WTC11 (cell line): ENCODE measurements at regions not wholly inside any gene's neighbourhood (a gene's known extent, or its start where the extent isn't known, plus 50 kb on each side); places are given as distances from the start of the nearest gene placed in this dataset.

Experiments used
- ATAC-seq: fragments of 200-7000 bp; cut with Tn5 transposase; 2 replicates; pipeline ENCODE4 v1.10.0; 2021; ENCODE audit warnings: mild to moderate bottlenecking, moderate library complexity
- CTCF ChIA-PET: fragments of 300-600 bp; sonication (Branson Sonifier 250); formaldehyde crosslinking; loops from one replicate; lab custom pipeline; 2021; ENCODE audit warnings: antibody characterized with exemption; lab: Charles Lee
- POLR2A ChIA-PET: fragments of 350-600 bp; sonication (Branson Sonifier 250); formaldehyde crosslinking; loops from one replicate; lab custom pipeline; 2021; ENCODE audit warnings: antibody characterized with exemption; lab: Charles Lee
- DNase-seq: peaks from one replicate; pipeline ENCODE4 v3.0.0; 2021; ENCODE audit warnings: low spot score
- H3K27ac Mint-ChIP-seq: 2 replicates; pipeline ENCODE4 v1.8.0; 2021; ENCODE audit warnings: mixed read lengths
- H3K27me3 Mint-ChIP-seq: 2 replicates; pipeline ENCODE4 v1.8.0; 2021; ENCODE audit warnings: low read depth, mild to moderate bottlenecking, moderate library complexity, mixed read lengths
- H3K36me3 Mint-ChIP-seq: 2 replicates; pipeline ENCODE4 v1.8.0; 2021; ENCODE audit warnings: mixed read lengths
- H3K4me1 Mint-ChIP-seq: 2 replicates; pipeline ENCODE4 v1.8.0; 2022; ENCODE audit warnings: mixed read lengths
- H3K4me3 Mint-ChIP-seq: 2 replicates; pipeline ENCODE4 v1.8.0; 2021; ENCODE audit warnings: mild to moderate bottlenecking, moderate library complexity, mixed read lengths
- H3K9me3 Mint-ChIP-seq: 2 replicates; pipeline ENCODE4 v1.8.0; 2021; ENCODE audit warnings: mixed read lengths
- CBFB ChIP-seq: sonication (generic); formaldehyde crosslinking; IDR thresholded peaks from 2 replicates; pipeline ENCODE4 v1.8.1; 2022; ENCODE audit warnings: mild to moderate bottlenecking, low read depth, missing genetic modification reagents
- CREM ChIP-seq: sonication (generic); formaldehyde crosslinking; IDR thresholded peaks from 2 replicates; pipeline ENCODE4 v1.8.1; 2022; ENCODE audit warnings: mild to moderate bottlenecking, missing genetic modification reagents, moderate library complexity
- EMX1 ChIP-seq: fragments of 250-450 bp; sonication (Bioruptor Pico); IDR thresholded peaks from 2 replicates; pipeline ENCODE4 v1.8.0; 2021; ENCODE audit warnings: mild to moderate bottlenecking
- FOXK1 ChIP-seq: sonication (generic); formaldehyde crosslinking; IDR thresholded peaks from 2 replicates; pipeline ENCODE4 v1.8.0; 2022; ENCODE audit warnings: mild to moderate bottlenecking, moderate library complexity, missing genetic modification reagents
- GTF2I ChIP-seq: fragments of 250-450 bp; sonication (Bioruptor Pico); conservative IDR thresholded peaks from 2 replicates; pipeline ENCODE4 v1.4.0; 2021; ENCODE audit warnings: mild to moderate bottlenecking
- IRF2 ChIP-seq: sonication (generic); formaldehyde crosslinking; IDR thresholded peaks from 2 replicates; pipeline ENCODE4 v1.8.0; 2022; ENCODE audit warnings: low read depth, missing genetic modification reagents, borderline replicate concordance
- NFATC4 ChIP-seq: fragments of 250-450 bp; sonication (Bioruptor Pico); IDR thresholded peaks from 2 replicates; pipeline ENCODE4 v1.9.0; 2021; ENCODE audit warnings: mild to moderate bottlenecking
- RORB ChIP-seq: fragments of 250-450 bp; sonication (Bioruptor Pico); IDR thresholded peaks from 2 replicates; pipeline ENCODE4 v1.9.0; 2021; ENCODE audit warnings: mild to moderate bottlenecking
- SMAD3 ChIP-seq: sonication (generic); formaldehyde crosslinking; IDR thresholded peaks from 2 replicates; pipeline ENCODE4 v1.8.0; 2022; ENCODE audit warnings: missing genetic modification reagents, mild to moderate bottlenecking, borderline replicate concordance
- SP1 ChIP-seq: sonication (generic); formaldehyde crosslinking; conservative IDR thresholded peaks from 2 replicates; pipeline ENCODE4 v1.8.1; 2022; ENCODE audit warnings: missing genetic modification reagents
- TP53 ChIP-seq: sonication (generic); formaldehyde crosslinking; IDR thresholded peaks from 2 replicates; pipeline ENCODE4 v1.8.1; 2023; ENCODE audit warnings: mild to moderate bottlenecking, missing genetic modification reagents
- ZNF121 ChIP-seq: sonication (generic); formaldehyde crosslinking; IDR thresholded peaks from 2 replicates; pipeline ENCODE4 v1.8.0; 2023; ENCODE audit warnings: missing genetic modification reagents
- ZNF138 ChIP-seq: sonication (generic); formaldehyde crosslinking; conservative IDR thresholded peaks from 2 replicates; pipeline ENCODE4 v1.8.1; 2022; ENCODE audit warnings: mild to moderate bottlenecking, moderate library complexity, missing genetic modification reagents
- ZNF263 ChIP-seq: sonication (generic); formaldehyde crosslinking; IDR thresholded peaks from 2 replicates; pipeline ENCODE4 v1.8.1; 2022; ENCODE audit warnings: low read depth, mild to moderate bottlenecking, moderate library complexity, missing genetic modification reagents
- ZNF423 ChIP-seq: fragments of 250-450 bp; sonication (Bioruptor Pico); IDR thresholded peaks from 2 replicates; pipeline ENCODE4 v2.1.2; 2022; ENCODE audit warnings: mild to moderate bottlenecking, moderate library complexity
- TF ChIP-seq, protein P1 (sequence below): fragments of 250-450 bp; sonication (Bioruptor Pico); conservative IDR thresholded peaks from 2 replicates; pipeline ENCODE4 v1.9.0; 2021; ENCODE audit warnings: mild to moderate bottlenecking
- TF ChIP-seq, protein P2 (sequence below): sonication (generic); formaldehyde crosslinking; IDR thresholded peaks from 2 replicates; pipeline ENCODE4 v1.8.0; 2022; ENCODE audit warnings: mild to moderate bottlenecking, missing genetic modification reagents
- TF ChIP-seq, protein P3 (sequence below): fragments of 250-450 bp; sonication (Bioruptor Pico); IDR thresholded peaks from 2 replicates; pipeline ENCODE4 v2.1.2; 2022; ENCODE audit warnings: mild to moderate bottlenecking, moderate library complexity
- TF ChIP-seq, protein P4 (sequence below): sonication (generic); formaldehyde crosslinking; IDR thresholded peaks from 2 replicates; pipeline ENCODE4 v1.8.0; 2023; ENCODE audit warnings: mild to moderate bottlenecking, missing genetic modification reagents
- TF ChIP-seq, protein P5 (sequence below): sonication (generic); formaldehyde crosslinking; IDR thresholded peaks from 2 replicates; pipeline ENCODE4 v1.8.0; 2022; ENCODE audit warnings: mild to moderate bottlenecking, missing genetic modification reagents
- TF ChIP-seq, protein P6 (sequence below): fragments of 250-450 bp; sonication (Bioruptor Pico); IDR thresholded peaks from 2 replicates; pipeline ENCODE4 v1.9.0; 2021; ENCODE audit warnings: mild to moderate bottlenecking
- TF ChIP-seq, protein P7 (sequence below): sonication (generic); formaldehyde crosslinking; IDR thresholded peaks from 2 replicates; pipeline ENCODE4 v1.8.0; 2022; ENCODE audit warnings: mild to moderate bottlenecking, missing genetic modification reagents
- TF ChIP-seq, protein P8 (sequence below): sonication (generic); formaldehyde crosslinking; IDR thresholded peaks from 2 replicates; pipeline ENCODE4 v1.8.1; 2023; ENCODE audit warnings: mild to moderate bottlenecking, missing genetic modification reagents
- TF ChIP-seq, protein P9 (sequence below): sonication (generic); formaldehyde crosslinking; IDR thresholded peaks from 2 replicates; pipeline ENCODE4 v1.8.1; 2023; ENCODE audit warnings: mild to moderate bottlenecking, moderate library complexity, missing genetic modification reagents

DNA sequence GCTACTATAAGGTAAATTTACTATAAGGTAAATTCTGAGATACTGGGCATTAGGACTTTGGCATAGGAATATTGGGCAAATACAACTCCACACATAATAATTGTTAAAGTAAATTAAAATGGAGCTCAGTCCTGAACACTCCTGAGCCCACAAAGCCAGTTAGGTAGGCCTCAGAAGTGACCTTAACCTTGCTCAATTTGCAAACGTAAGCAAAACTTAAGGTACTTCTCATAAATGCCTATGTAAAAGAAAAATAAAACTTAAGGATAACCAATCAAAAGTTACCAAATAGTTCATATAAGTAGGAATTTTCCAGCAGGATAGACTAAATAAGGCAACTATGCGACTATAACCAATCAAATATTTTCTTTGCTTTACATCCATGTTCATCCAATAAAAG is 197.7 kb downstream of the MC4R start:
- POLR2A ChIA-PET: interaction anchor here (0.5 to 0.7 kb wide), 2 partner anchors 179 to 361 kb away, joined by 3 to 4 read pairs; no protein-coding TSS in a partner anchor

DNA sequence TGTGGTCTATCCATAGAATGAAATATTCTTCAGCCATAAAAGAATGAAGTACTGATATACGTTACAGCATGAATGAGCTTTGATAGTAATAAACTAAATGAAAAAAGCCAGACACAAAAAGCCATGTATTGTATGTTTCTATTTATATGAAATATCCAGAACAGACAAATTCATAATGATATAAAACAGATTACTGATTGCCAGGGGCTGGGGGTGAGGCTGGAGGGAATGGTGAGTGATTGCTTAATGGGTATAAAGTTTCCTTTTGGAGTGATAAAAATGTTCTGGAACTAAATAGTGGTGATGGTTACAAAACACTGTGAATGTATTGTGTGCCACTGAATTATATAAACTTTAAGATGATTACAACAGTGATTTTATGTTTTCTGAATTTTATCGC is 200.5 kb downstream of the MC4R start:
- POLR2A ChIA-PET: no interaction called here
- CTCF ChIA-PET: interaction anchor here (0.8 kb wide), 1 partner anchor 176 kb away, joined by 3 read pairs; no protein-coding TSS in a partner anchor
- Mint-ChIP-seq H3K27ac (no peak overlapping the region), H3K9me3 (no peaks in the 10 kb centered on the region), H3K4me3 (no peak overlapping the region), H3K36me3 (no peaks in the 10 kb centered on the region), H3K27me3 (no peaks in the 10 kb centered on the region), H3K4me1 (no peaks in the 10 kb centered on the region)
- ATAC-seq (no peak), DNase-seq (no peak)
- TF ChIP-seq, protein P1, sequence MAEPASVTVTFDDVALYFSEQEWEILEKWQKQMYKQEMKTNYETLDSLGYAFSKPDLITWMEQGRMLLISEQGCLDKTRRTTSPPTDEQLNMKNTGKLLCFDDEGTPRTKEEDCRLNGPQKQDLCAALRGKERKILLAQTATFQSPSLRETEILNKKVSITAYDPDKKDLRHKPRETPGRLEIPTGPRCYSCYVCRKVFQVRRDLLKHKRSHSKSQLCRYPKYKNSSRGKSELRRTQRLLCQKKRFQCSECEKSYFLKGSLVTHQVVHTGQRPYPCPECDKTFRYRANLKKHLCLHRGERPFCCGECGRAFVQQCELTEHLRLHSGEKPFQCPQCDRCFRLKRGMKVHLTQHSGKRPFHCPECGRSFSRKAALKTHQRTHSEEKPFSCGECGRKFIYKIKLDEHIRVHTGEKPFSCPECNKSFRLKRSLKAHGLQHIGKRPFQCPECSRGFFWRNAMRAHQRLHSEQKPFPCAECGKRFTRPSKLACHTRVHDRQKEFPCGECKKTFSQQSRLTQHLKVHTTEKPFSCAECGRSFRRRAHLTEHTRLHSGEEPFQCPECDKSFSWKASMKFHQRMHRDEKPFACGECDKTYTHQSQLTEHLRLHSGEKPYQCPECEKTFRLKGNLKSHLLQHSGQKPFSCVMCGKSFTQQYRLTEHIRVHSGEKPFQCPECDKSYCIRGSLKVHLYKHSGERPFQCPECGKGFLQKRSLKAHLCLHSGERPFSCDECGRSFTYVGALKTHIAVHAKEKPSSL: no peak
- TF ChIP-seq, protein P2, sequence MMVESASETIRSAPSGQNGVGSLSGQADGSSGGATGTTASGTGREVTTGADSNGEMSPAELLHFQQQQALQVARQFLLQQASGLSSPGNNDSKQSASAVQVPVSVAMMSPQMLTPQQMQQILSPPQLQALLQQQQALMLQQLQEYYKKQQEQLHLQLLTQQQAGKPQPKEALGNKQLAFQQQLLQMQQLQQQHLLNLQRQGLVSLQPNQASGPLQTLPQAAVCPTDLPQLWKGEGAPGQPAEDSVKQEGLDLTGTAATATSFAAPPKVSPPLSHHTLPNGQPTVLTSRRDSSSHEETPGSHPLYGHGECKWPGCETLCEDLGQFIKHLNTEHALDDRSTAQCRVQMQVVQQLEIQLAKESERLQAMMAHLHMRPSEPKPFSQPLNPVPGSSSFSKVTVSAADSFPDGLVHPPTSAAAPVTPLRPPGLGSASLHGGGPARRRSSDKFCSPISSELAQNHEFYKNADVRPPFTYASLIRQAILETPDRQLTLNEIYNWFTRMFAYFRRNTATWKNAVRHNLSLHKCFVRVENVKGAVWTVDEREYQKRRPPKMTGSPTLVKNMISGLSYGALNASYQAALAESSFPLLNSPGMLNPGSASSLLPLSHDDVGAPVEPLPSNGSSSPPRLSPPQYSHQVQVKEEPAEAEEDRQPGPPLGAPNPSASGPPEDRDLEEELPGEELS: no peak
- TF ChIP-seq NFATC4 (CRISPR knock-in tag) (no peak), ZNF138 (CRISPR knock-in tag) (no peak), EMX1 (no peak), SMAD3 (CRISPR knock-in tag) (no peak), GTF2I (no peak), CBFB (CRISPR knock-in tag) (no peak), ZNF423 (CRISPR knock-in tag) (no peak), CREM (CRISPR knock-in tag) (no peak), IRF2 (CRISPR knock-in tag) (no peak), FOXK1 (CRISPR knock-in tag) (no peak), RORB (CRISPR knock-in tag) (no peak)
- TF ChIP-seq, protein P3, sequence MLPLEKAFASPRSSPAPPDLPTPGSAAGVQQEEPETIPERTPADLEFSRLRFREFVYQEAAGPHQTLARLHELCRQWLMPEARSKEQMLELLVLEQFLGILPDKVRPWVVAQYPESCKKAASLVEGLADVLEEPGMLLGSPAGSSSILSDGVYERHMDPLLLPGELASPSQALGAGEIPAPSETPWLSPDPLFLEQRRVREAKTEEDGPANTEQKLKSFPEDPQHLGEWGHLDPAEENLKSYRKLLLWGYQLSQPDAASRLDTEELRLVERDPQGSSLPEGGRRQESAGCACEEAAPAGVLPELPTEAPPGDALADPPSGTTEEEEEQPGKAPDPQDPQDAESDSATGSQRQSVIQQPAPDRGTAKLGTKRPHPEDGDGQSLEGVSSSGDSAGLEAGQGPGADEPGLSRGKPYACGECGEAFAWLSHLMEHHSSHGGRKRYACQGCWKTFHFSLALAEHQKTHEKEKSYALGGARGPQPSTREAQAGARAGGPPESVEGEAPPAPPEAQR (CRISPR knock-in tag): no peak
- TF ChIP-seq, protein P4, sequence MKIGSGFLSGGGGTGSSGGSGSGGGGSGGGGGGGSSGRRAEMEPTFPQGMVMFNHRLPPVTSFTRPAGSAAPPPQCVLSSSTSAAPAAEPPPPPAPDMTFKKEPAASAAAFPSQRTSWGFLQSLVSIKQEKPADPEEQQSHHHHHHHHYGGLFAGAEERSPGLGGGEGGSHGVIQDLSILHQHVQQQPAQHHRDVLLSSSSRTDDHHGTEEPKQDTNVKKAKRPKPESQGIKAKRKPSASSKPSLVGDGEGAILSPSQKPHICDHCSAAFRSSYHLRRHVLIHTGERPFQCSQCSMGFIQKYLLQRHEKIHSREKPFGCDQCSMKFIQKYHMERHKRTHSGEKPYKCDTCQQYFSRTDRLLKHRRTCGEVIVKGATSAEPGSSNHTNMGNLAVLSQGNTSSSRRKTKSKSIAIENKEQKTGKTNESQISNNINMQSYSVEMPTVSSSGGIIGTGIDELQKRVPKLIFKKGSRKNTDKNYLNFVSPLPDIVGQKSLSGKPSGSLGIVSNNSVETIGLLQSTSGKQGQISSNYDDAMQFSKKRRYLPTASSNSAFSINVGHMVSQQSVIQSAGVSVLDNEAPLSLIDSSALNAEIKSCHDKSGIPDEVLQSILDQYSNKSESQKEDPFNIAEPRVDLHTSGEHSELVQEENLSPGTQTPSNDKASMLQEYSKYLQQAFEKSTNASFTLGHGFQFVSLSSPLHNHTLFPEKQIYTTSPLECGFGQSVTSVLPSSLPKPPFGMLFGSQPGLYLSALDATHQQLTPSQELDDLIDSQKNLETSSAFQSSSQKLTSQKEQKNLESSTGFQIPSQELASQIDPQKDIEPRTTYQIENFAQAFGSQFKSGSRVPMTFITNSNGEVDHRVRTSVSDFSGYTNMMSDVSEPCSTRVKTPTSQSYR (CRISPR knock-in tag): no peak
- TF ChIP-seq, protein P5, sequence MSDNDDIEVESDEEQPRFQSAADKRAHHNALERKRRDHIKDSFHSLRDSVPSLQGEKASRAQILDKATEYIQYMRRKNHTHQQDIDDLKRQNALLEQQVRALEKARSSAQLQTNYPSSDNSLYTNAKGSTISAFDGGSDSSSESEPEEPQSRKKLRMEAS: no peak
- TF ChIP-seq, protein P6, sequence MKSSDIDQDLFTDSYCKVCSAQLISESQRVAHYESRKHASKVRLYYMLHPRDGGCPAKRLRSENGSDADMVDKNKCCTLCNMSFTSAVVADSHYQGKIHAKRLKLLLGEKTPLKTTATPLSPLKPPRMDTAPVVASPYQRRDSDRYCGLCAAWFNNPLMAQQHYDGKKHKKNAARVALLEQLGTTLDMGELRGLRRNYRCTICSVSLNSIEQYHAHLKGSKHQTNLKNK (CRISPR knock-in tag): no peak
- TF ChIP-seq, protein P7, sequence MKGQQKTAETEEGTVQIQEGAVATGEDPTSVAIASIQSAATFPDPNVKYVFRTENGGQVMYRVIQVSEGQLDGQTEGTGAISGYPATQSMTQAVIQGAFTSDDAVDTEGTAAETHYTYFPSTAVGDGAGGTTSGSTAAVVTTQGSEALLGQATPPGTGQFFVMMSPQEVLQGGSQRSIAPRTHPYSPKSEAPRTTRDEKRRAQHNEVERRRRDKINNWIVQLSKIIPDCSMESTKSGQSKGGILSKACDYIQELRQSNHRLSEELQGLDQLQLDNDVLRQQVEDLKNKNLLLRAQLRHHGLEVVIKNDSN (CRISPR knock-in tag): no peak

More for the DNA sequence above, 197.7 kb downstream of the MC4R start:
- H3K4me1 Mint-ChIP-seq: no peaks in the 10 kb centered on the region
- no peak overlapping the region for H3K27ac Mint-ChIP-seq
- peaks cover 12% of the 10 kb centered on the region for H3K9me3 Mint-ChIP-seq
- TF ChIP-seq, protein P8, sequence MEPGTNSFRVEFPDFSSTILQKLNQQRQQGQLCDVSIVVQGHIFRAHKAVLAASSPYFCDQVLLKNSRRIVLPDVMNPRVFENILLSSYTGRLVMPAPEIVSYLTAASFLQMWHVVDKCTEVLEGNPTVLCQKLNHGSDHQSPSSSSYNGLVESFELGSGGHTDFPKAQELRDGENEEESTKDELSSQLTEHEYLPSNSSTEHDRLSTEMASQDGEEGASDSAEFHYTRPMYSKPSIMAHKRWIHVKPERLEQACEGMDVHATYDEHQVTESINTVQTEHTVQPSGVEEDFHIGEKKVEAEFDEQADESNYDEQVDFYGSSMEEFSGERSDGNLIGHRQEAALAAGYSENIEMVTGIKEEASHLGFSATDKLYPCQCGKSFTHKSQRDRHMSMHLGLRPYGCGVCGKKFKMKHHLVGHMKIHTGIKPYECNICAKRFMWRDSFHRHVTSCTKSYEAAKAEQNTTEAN (CRISPR knock-in tag): no peak
- TF ChIP-seq CREM (CRISPR knock-in tag): no peak
- TF ChIP-seq SMAD3 (CRISPR knock-in tag): no peak
- TF ChIP-seq SP1: no peak
- TF ChIP-seq ZNF121 (CRISPR knock-in tag): no peak
- TF ChIP-seq TP53: no peak
- TF ChIP-seq, protein P9, sequence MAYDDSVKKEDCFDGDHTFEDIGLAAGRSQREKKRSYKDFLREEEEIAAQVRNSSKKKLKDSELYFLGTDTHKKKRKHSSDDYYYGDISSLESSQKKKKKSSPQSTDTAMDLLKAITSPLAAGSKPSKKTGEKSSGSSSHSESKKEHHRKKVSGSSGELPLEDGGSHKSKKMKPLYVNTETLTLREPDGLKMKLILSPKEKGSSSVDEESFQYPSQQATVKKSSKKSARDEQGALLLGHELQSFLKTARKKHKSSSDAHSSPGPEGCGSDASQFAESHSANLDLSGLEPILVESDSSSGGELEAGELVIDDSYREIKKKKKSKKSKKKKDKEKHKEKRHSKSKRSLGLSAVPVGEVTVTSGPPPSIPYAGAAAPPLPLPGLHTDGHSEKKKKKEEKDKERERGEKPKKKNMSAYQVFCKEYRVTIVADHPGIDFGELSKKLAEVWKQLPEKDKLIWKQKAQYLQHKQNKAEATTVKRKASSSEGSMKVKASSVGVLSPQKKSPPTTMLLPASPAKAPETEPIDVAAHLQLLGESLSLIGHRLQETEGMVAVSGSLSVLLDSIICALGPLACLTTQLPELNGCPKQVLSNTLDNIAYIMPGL (CRISPR knock-in tag): no peak
- no peak for TF ChIP-seq ZNF263 (CRISPR knock-in tag)
- H3K36me3 Mint-ChIP-seq: peaks cover 5% of the 10 kb centered on the region; the same call in 1 of the 2 replicates
- DNase-seq: no peak
- ATAC-seq: no peak
- H3K4me3 Mint-ChIP-seq: no peak overlapping the region
- CTCF ChIA-PET: no interaction called here
- no peaks in the 10 kb centered on the region for H3K27me3 Mint-ChIP-seq
